HG02759 (cell line): ENCODE measurements at regions not wholly inside any gene's neighbourhood (a gene's known extent, or its start where the extent isn't known, plus 50 kb on each side); places are given as distances from the start of the nearest gene placed in this dataset.

Experiments
- ATAC-seq: cut with Tn5 transposase; IDR thresholded peaks from one replicate; pipeline ENCODE4 v1.9.1; 2021; ENCODE audit warnings: mild to moderate bottlenecking, moderate library complexity; ENCODE audit not compliant: unreplicated experiment

GRCh38 chr16:5900046-5900445 lies 802.5 kb upstream of the EEF2KMT start:
- no peak for ATAC-seq

- no peak for ATAC-seq
These were observed 798.4 kb upstream of the EEF2KMT start for GRCh38 chr16:5895976-5896375.

- ATAC-seq: no peak
These were observed 797.5 kb upstream of the EEF2KMT start for GRCh38 chr16:5895137-5895536.

- no peak for ATAC-seq
These were observed 793.7 kb upstream of the EEF2KMT start for GRCh38 chr16:5891296-5891695.

- no peak for ATAC-seq
These were observed 787.9 kb upstream of the EEF2KMT start for GRCh38 chr16:5885521-5885920.

GRCh38 chr16:5884996-5885395 lies 787.4 kb upstream of the EEF2KMT start:
- ATAC-seq: no peak

- ATAC-seq: no peak
These were observed 786.7 kb upstream of the EEF2KMT start for GRCh38 chr16:5884339-5884738.

- ATAC-seq: no peak
These were observed 784.6 kb upstream of the EEF2KMT start for GRCh38 chr16:5882087-5882640.

GRCh38 chr16:5875416-5875815 lies 777.8 kb upstream of the EEF2KMT start:
- no peak for ATAC-seq

- no peak for ATAC-seq
These were observed 777.3 kb upstream of the EEF2KMT start for GRCh38 chr16:5874899-5875298.

- ATAC-seq: no peak
These were observed 775.6 kb upstream of the EEF2KMT start for GRCh38 chr16:5873221-5873620.

- ATAC-seq: no peak
These were observed 773.5 kb upstream of the EEF2KMT start for GRCh38 chr16:5870886-5871691.

- no peak for ATAC-seq
These were observed 769.7 kb upstream of the EEF2KMT start for GRCh38 chr16:5867250-5867649.

- no peak for ATAC-seq
These were observed 767.6 kb upstream of the EEF2KMT start for GRCh38 chr16:5865236-5865635.

GRCh38 chr16:5863071-5863606 lies 765.5 kb upstream of the EEF2KMT start:
- ATAC-seq: no peak

- ATAC-seq: no peak
These were observed 764.7 kb upstream of the EEF2KMT start for GRCh38 chr16:5862103-5862840.

- no peak for ATAC-seq
These were observed 763.6 kb upstream of the EEF2KMT start for GRCh38 chr16:5861241-5861640.

GRCh38 chr16:5858180-5858579 lies 760.6 kb upstream of the EEF2KMT start:
- ATAC-seq: no peak

- ATAC-seq: no peak
These were observed 756.4 kb upstream of the EEF2KMT start for GRCh38 chr16:5854027-5854426.

- ATAC-seq: no peak
These were observed 754.6 kb upstream of the EEF2KMT start for GRCh38 chr16:5852151-5852550.

GRCh38 chr16:5851393-5851982 lies 753.9 kb upstream of the EEF2KMT start:
- no peak for ATAC-seq
